ENCODE measurements at regions not wholly inside any gene's neighbourhood (a gene's known extent, or its start where the extent isn't known, plus 50 kb on each side); places are given as distances from the start of the nearest gene placed in this dataset.

DNA sequence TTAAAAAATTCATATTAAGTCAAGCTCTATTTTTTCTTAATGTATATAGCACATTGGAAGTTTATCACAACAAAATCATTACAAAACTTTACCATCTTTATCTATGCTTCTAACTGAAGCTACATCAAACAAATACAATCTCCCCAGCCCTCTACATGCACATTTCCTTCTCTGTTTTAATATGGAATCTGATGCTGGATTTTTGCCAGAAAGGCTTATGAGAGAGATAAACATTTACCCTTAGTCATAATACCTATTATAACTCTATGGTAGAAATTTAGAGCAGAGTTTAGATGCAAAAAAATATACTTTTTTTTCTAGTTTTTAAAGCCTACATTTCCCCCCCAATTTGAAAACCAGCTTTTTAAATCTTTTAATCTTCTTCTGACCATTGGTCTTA, 1198.6 kb downstream of the GATA3 start:
- TF ChIP-seq REST (IDR thresholded peaks at IDR 0.05; ENCODE audit: low read depth) (no peak), EP300 (IDR thresholded peaks at IDR 0.05; ENCODE audit: borderline replicate concordance) (no peak), ZBTB7A (IDR thresholded peaks at IDR 0.05; ENCODE audit: low read depth) (no peak), TAF1 (IDR thresholded peaks at IDR 0.05; ENCODE audit: low read depth) (no peak), EGR1 (IDR thresholded peaks at IDR 0.05) (no peak), NFIC (IDR thresholded peaks at IDR 0.05) (no peak), CEBPB (IDR thresholded peaks at IDR 0.05) (no peak), TEAD4 (IDR thresholded peaks at IDR 0.05) (no peak), CREB1 (IDR thresholded peaks at IDR 0.05; ENCODE audit: low read depth) (no peak), MAX (IDR thresholded peaks at IDR 0.05) (no peak), RAD21 (IDR thresholded peaks at IDR 0.05; ENCODE audit: low read depth) (no peak), YY1 (IDR thresholded peaks at IDR 0.05; ENCODE audit: low read depth) (no peak), TCF12 (IDR thresholded peaks at IDR 0.05; ENCODE audit: low read depth) (no peak), FOXM1 (IDR thresholded peaks at IDR 0.05; ENCODE audit: borderline replicate concordance, low read depth) (no peak)
- TF ChIP-seq, protein P1, sequence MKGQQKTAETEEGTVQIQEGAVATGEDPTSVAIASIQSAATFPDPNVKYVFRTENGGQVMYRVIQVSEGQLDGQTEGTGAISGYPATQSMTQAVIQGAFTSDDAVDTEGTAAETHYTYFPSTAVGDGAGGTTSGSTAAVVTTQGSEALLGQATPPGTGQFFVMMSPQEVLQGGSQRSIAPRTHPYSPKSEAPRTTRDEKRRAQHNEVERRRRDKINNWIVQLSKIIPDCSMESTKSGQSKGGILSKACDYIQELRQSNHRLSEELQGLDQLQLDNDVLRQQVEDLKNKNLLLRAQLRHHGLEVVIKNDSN (IDR thresholded peaks at IDR 0.05) = no peak

DNA sequence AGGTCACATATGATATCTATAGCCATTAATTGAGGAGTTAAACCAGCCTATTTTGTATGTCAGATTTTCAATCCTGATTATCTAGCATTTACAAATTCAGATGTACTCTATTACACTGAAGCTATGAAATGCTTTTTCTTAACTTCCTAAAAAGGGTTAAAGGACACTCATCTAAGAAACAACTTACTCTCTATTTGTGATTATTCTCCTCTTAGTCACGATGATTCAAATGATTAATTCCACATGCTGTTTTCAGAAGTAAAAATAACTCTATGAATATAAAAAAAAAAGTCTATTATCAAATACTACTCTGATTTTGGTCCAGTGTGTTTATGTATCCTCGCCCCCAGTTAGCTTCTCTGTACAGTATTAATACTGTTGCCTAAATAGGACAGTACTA, 1199.9 kb downstream of the GATA3 start:
- TF ChIP-seq YY1 (IDR thresholded peaks at IDR 0.05; ENCODE audit: low read depth) (no peak), NFIC (IDR thresholded peaks at IDR 0.05) (no peak), CREB1 (IDR thresholded peaks at IDR 0.05; ENCODE audit: low read depth) (no peak), CEBPB (IDR thresholded peaks at IDR 0.05) (no peak), REST (IDR thresholded peaks at IDR 0.05; ENCODE audit: low read depth) (no peak), EGR1 (IDR thresholded peaks at IDR 0.05) (no peak), RAD21 (IDR thresholded peaks at IDR 0.05; ENCODE audit: low read depth) (no peak), ZBTB7A (IDR thresholded peaks at IDR 0.05; ENCODE audit: low read depth) (no peak), TEAD4 (IDR thresholded peaks at IDR 0.05) (no peak), MAX (IDR thresholded peaks at IDR 0.05) (no peak), FOXM1 (IDR thresholded peaks at IDR 0.05; ENCODE audit: borderline replicate concordance, low read depth) (no peak)
- TF ChIP-seq, protein P1 (IDR thresholded peaks at IDR 0.05) = no peak

- no peak for TF ChIP-seq NFIC (IDR thresholded peaks at IDR 0.05)
- TF ChIP-seq FOXM1 (IDR thresholded peaks at IDR 0.05; ENCODE audit: borderline replicate concordance, low read depth) = no peak
- no peak for TF ChIP-seq TCF12 (IDR thresholded peaks at IDR 0.05; ENCODE audit: low read depth)
Observed at GRCh38 chr10:9260690-9261089, 1206.2 kb downstream of the GATA3 start.

- no peak for TF ChIP-seq MAX (IDR thresholded peaks at IDR 0.05)
- TF ChIP-seq, protein P1 (IDR thresholded peaks at IDR 0.05) = no peak
- TF ChIP-seq REST (IDR thresholded peaks at IDR 0.05; ENCODE audit: low read depth) = no peak
- TF ChIP-seq ZBTB7A (IDR thresholded peaks at IDR 0.05; ENCODE audit: low read depth) = no peak
- TF ChIP-seq TCF12 (IDR thresholded peaks at IDR 0.05; ENCODE audit: low read depth) = no peak
- TF ChIP-seq YY1 (IDR thresholded peaks at IDR 0.05; ENCODE audit: low read depth) = no peak
- no peak for TF ChIP-seq CREB1 (IDR thresholded peaks at IDR 0.05; ENCODE audit: low read depth)
- TF ChIP-seq FOXM1 (IDR thresholded peaks at IDR 0.05; ENCODE audit: borderline replicate concordance, low read depth) = no peak
- no peak for TF ChIP-seq RAD21 (IDR thresholded peaks at IDR 0.05; ENCODE audit: low read depth)
- TF ChIP-seq NFIC (IDR thresholded peaks at IDR 0.05) = no peak
- TF ChIP-seq EP300 (IDR thresholded peaks at IDR 0.05; ENCODE audit: borderline replicate concordance) = no peak
Observed at GRCh38 chr10:9262770-9263169, 1208.3 kb downstream of the GATA3 start.
